HG03442 (cell line): ENCODE measurements at regions not wholly inside any gene's neighbourhood (a gene's known extent, or its start where the extent isn't known, plus 50 kb on each side); places are given as distances from the start of the nearest gene placed in this dataset.

Experiments
- ATAC-seq: cut with Tn5 transposase; IDR thresholded peaks from one replicate; pipeline ENCODE4 v1.9.1; 2021; ENCODE audit warnings: mild to moderate bottlenecking, moderate library complexity; ENCODE audit not compliant: unreplicated experiment

- no peak for ATAC-seq
These were observed 50.1 kb upstream of the IGFBP5 start for GRCh38 chr2:216745453-216745852.
